Brain microvascular endothelial cell (primary cell): ENCODE measurements at regions not wholly inside any gene's neighbourhood (a gene's known extent, or its start where the extent isn't known, plus 50 kb on each side); places are given as distances from the start of the nearest gene placed in this dataset.
"Not testable (repeated sequence)": the region's sequence is repeated elsewhere in the genome, so short reads cannot be mapped to it uniquely, and the experiment has no call there.

Experiments
- DNase-seq: peaks from one replicate; pipeline ENCODE4 v3.0.0-alpha.2; 2020
- H3K27ac ChIP-seq: fragments of 250-450 bp; sonication (Bioruptor Pico); 2 replicates; pipeline ENCODE4 v1.5.1; 2020; ENCODE audit warnings: mild to moderate bottlenecking, moderate library complexity
- H3K27me3 ChIP-seq: fragments of 250-450 bp; sonication (Bioruptor Pico); replicated peaks from 2 replicates; pipeline ENCODE4 v1.5.1; 2020; ENCODE audit warnings: mild to moderate bottlenecking
- H3K36me3 ChIP-seq: fragments of 250-450 bp; sonication (Bioruptor Pico); replicated peaks from 2 replicates; pipeline ENCODE4 v1.5.1; 2020; ENCODE audit warnings: mild to moderate bottlenecking
- H3K4me3 ChIP-seq: 2 replicates; pipeline ENCODE4 v1.5.1; 2011; ENCODE audit warnings: low read depth, mild to moderate bottlenecking, control low read depth, low read length, moderate library complexity
- in situ Hi-C: cut with HindIII; loops from 2 replicates; pipeline ENCODE4 v1.10.0; 2017; ENCODE audit warnings: low sequenced_read_pairs, low pct_ligation_motif_present
- TF ChIP-seq, protein P1 (sequence below): IDR thresholded peaks from 2 replicates; pipeline ENCODE4 v1.5.1; 2011; ENCODE audit warnings: low read depth, mild to moderate bottlenecking, moderate library complexity, low read length, control low read depth, inconsistent platforms; ENCODE audit errors: missing control alignments

DNA sequence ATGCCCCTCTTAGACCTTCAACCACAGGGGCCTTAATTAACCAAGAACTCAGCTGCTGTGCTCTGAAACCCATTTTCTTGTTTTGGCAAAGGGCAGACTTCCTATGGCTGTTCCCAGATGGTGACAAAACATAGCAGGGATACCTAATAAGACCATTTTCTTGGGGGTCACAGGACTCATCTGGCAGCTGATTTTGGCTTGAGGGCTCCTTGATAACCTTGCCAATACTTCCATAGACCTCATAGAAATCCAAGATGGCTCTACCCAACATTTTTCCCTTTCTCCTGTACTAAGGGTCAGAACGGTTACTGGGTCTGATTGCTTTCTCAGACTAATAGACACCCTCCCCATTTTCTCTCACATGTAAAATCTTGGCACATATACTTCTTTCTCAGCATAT lies 757.7 kb upstream of the SEMA6A start:
- no peaks in the 10 kb centered on the region for H3K27me3 ChIP-seq
- no peaks in the 10 kb centered on the region for H3K36me3 ChIP-seq
- in situ Hi-C loops, result no loop called here
- H3K27ac ChIP-seq, result no peak overlapping the region
- TF ChIP-seq, protein P1, sequence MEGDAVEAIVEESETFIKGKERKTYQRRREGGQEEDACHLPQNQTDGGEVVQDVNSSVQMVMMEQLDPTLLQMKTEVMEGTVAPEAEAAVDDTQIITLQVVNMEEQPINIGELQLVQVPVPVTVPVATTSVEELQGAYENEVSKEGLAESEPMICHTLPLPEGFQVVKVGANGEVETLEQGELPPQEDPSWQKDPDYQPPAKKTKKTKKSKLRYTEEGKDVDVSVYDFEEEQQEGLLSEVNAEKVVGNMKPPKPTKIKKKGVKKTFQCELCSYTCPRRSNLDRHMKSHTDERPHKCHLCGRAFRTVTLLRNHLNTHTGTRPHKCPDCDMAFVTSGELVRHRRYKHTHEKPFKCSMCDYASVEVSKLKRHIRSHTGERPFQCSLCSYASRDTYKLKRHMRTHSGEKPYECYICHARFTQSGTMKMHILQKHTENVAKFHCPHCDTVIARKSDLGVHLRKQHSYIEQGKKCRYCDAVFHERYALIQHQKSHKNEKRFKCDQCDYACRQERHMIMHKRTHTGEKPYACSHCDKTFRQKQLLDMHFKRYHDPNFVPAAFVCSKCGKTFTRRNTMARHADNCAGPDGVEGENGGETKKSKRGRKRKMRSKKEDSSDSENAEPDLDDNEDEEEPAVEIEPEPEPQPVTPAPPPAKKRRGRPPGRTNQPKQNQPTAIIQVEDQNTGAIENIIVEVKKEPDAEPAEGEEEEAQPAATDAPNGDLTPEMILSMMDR, result no peak
- DNase-seq, result no peak
- H3K4me3 ChIP-seq, result no peak overlapping the region

DNA sequence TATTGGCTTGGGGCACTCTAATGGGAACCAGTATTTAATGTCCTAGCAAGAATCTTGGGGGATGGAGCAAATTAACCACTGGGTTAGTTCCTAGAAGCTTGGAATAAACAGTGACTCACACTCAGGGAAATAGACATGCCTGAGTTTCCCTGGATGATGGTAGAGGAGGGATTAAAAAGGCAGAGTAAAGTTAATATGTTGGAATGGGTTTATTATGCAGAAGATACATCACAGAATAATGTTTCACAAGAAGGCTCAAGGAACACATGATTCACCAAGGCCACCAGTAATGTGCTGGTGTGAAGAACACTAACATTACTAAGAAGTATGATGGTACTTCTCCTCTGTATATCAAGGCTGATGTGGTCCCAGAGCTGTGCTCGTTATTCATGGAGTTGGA lies 752.9 kb upstream of the SEMA6A start:
- DNase-seq, result no peak
- no peak overlapping the region for H3K4me3 ChIP-seq
- in situ Hi-C loops, result no loop called here
- TF ChIP-seq, protein P1, result no peak
- no peaks in the 10 kb centered on the region for H3K27me3 ChIP-seq
- H3K27ac ChIP-seq, result no peak overlapping the region
- H3K36me3 ChIP-seq, result no peaks in the 10 kb centered on the region

DNA sequence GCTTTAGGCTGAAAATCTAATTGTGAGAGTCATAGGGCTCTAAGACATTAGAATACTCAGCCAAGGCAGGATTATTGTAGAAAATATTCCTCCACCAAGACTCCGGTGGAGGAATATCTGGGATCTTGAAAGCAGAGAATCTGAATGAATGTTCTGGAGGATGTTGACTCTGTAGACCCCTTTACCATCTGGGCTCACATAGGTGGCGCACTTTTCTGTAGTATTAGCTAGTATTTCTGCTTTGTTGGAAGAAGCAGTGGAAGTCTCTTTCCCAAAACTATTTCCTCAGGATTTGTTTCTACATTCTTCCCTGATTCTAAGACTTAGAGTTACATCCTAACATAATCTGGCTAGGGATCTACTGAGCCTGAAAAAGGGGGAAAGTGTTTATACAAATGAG lies 752.4 kb upstream of the SEMA6A start:
- TF ChIP-seq, protein P1, result no peak
- in situ Hi-C loops, result no loop called here
- H3K4me3 ChIP-seq, result no peak overlapping the region
- H3K27me3 ChIP-seq, result no peaks in the 10 kb centered on the region
- H3K36me3 ChIP-seq, result no peaks in the 10 kb centered on the region
- H3K27ac ChIP-seq, result no peak overlapping the region
- no peak for DNase-seq

DNA sequence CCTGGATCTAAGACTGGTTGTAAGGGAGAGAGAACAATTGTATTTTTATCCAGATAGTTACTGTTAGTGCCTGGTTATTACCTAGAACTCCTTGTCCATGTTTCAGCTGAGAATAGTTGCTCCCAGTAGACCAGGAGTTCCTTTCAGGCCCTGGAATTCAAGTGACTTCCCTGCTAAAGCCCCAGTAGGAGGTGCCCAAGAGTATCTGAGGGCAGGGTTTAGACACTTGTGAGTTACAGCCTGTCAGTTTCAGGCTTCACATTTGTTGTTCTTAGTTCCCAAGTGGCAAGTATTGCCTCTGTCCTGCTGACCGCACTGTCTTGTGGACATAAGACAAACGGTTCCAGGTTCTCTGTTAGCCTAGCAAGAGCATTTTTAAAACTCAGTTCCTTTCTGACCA lies 743.9 kb upstream of the SEMA6A start:
- in situ Hi-C loops, result no loop called here
- DNase-seq, result no peak
- no peaks in the 10 kb centered on the region for H3K27me3 ChIP-seq
- no peak overlapping the region for H3K27ac ChIP-seq
- H3K36me3 ChIP-seq, result no peaks in the 10 kb centered on the region
- TF ChIP-seq, protein P1, result peak; percentile 18
- H3K4me3 ChIP-seq, result no peak overlapping the region

DNA sequence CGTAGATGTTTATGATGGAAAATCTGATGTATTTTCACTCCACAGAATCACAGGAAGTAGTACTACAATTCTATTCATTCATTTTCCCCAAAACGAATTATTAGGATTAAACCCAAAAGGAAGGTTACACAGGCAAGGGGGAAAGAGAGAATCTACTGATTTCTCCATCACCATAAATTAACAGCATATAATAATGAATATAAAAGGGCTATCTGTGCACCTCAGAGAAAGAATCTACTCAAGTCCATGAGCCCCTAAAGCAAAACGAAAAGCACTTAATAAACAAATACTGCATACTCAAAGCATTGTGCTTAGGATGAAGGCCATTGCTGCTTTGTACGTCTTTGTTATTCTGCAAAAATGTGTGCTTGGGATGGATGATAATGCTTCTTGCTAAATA lies 740.5 kb upstream of the SEMA6A start:
- in situ Hi-C loops, result no loop called here
- Histone ChIP-seq H3K27me3 (no peaks in the 10 kb centered on the region), H3K4me3 (no peak overlapping the region), H3K36me3 (no peaks in the 10 kb centered on the region), H3K27ac (no peak overlapping the region)
- TF ChIP-seq, protein P1, result no peak
- no peak for DNase-seq

DNA sequence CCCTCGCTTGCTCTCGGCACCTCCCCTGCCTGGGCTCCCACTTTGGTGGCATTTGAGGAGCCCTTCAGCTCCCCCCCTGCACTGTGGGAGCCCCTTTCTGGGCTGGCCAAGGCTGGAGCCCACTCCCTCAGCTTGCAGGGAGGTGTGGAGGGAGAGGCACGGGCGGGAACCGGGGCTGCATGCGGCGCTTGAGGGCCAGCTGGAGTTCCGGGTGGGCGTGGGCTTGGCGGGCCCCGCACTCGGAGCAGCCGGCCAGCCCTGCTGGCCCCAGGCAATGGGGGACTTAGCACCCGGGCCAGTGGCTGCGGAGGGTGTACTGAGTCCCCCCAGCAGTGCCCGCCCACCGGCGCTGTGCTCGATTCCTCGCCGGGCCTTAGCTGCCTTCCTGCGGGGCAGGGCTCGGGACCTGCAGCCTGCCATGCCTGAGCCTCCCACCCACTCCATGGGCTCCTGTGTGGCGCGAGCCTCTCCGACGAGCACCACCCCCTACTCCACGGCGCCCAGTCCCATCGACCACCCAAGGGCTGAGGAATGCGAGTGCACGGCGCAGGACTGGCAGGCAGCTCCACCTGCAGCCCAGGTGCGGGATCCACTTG lies 730.0 kb upstream of the SEMA6A start:
- in situ Hi-C loops, H3K27me3 ChIP-seq, H3K4me3 ChIP-seq, DNase-seq, H3K36me3 ChIP-seq, H3K27ac ChIP-seq: not testable (repeated sequence)
